Neural cell (in vitro differentiated cells): ENCODE measurements at regions not wholly inside any gene's neighbourhood (a gene's known extent, or its start where the extent isn't known, plus 50 kb on each side); places are given as distances from the start of the nearest gene placed in this dataset.

Experiments used
- H2AFZ ChIP-seq: fragments of 200-600, 300-800 bp; sonication (generic), shearing (Covaris generic); 2 replicates; pipeline ENCODE4 v1.6.0; 2014; ENCODE audit warnings: low read depth, mild to moderate bottlenecking, antibody characterized with exemption, low read length, moderate library complexity
- H3F3A ChIP-seq: fragments of 200-600 bp; shearing (Covaris generic); 2 replicates; pipeline ENCODE4 v1.6.1; 2016; ENCODE audit warnings: mild to moderate bottlenecking, moderate library complexity, mixed read lengths, antibody characterized with exemption, low read length; ENCODE audit not compliant: insufficient read depth, poor library complexity, severe bottlenecking
- H3K27ac ChIP-seq: fragments of 200-600, 300-800 bp; sonication (generic), shearing (Covaris generic); 2 replicates; pipeline ENCODE4 v1.5.1; 2014; ENCODE audit warnings: mild to moderate bottlenecking, low read length, moderate library complexity
- H3K27me3 ChIP-seq: fragments of 300-800, 200-600 bp; sonication (generic), shearing (Covaris generic); 2 replicates; pipeline ENCODE4 v1.6.0; 2014; ENCODE audit warnings: mild to moderate bottlenecking, low read depth, low read length, moderate library complexity; ENCODE audit not compliant: insufficient read depth
- H3K36me3 ChIP-seq: fragments of 300-800, 200-600 bp; sonication (generic), shearing (Covaris generic); 2 replicates; pipeline ENCODE4 v1.5.1; 2014; ENCODE audit warnings: mild to moderate bottlenecking, antibody characterized with exemption, low read length, moderate library complexity; ENCODE audit not compliant: insufficient read depth
- H3K4me2 ChIP-seq: fragments of 300-800, 200-600 bp; sonication (generic), shearing (Covaris generic); 2 replicates; pipeline ENCODE4 v1.6.0; 2014; ENCODE audit warnings: mild to moderate bottlenecking, low read length
- H3K4me3 ChIP-seq: fragments of 300-800, 200-600 bp; sonication (generic), shearing (Covaris generic); 2 replicates; pipeline ENCODE4 v1.5.1; 2014; ENCODE audit warnings: mild to moderate bottlenecking, low read length, moderate library complexity
- H3K79me2 ChIP-seq: fragments of 200-600 bp; shearing (Covaris generic); replicated peaks from 2 replicates; pipeline ENCODE4 v1.6.0; 2014; ENCODE audit warnings: mild to moderate bottlenecking, low read length, moderate library complexity; ENCODE audit not compliant: insufficient read depth
- H3K9ac ChIP-seq: fragments of 300-800, 200-600 bp; sonication (generic), shearing (Covaris generic); 2 replicates; pipeline ENCODE4 v1.6.1; 2016; ENCODE audit warnings: mild to moderate bottlenecking, low read length, mixed read lengths
- H3K9me2 ChIP-seq: fragments of 200-600 bp; shearing (Covaris generic); 2 replicates; pipeline ENCODE4 v1.6.1; 2016; ENCODE audit warnings: mild to moderate bottlenecking, low read length, mixed read lengths; ENCODE audit not compliant: insufficient read depth
- H3K9me3 ChIP-seq: fragments of 200-600, 300-800 bp; sonication (generic), shearing (Covaris generic); 2 replicates; pipeline ENCODE4 v1.6.1; 2016; ENCODE audit warnings: mild to moderate bottlenecking, mixed run types, low read length, moderate library complexity, mixed read lengths
- H4K20me1 ChIP-seq: fragments of 200-600 bp; shearing (Covaris generic); 2 replicates; pipeline ENCODE4 v1.6.1; 2016; ENCODE audit warnings: mild to moderate bottlenecking, mixed run types; ENCODE audit not compliant: insufficient read depth
- CTCF ChIP-seq: fragments of 450-650 bp; IDR thresholded peaks from 2 replicates; pipeline ENCODE4 v1.5.1; 2014; ENCODE audit warnings: antibody characterized with exemption, mild to moderate bottlenecking, moderate library complexity; ENCODE audit not compliant: poor library complexity, severe bottlenecking
- EP300 ChIP-seq: fragments of 450-650 bp; conservative IDR thresholded peaks from 2 replicates; pipeline ENCODE4 v1.6.1; 2014; ENCODE audit warnings: antibody characterized with exemption, mild to moderate bottlenecking, moderate library complexity; ENCODE audit not compliant: poor library complexity, severe bottlenecking
- EZH2 ChIP-seq: fragments of 200-600, 300-800 bp; shearing (Covaris generic), sonication (generic); IDR thresholded peaks from 2 replicates; pipeline ENCODE4 v1.6.1; 2014; ENCODE audit warnings: antibody characterized with exemption, low read length, borderline replicate concordance, mild to moderate bottlenecking; ENCODE audit not compliant: insufficient read depth, poor library complexity, severe bottlenecking
- MXI1 ChIP-seq: fragments of 450-650 bp; conservative IDR thresholded peaks from 2 replicates; pipeline ENCODE4 v1.6.1; 2014; ENCODE audit warnings: antibody characterized with exemption, mild to moderate bottlenecking; ENCODE audit not compliant: poor library complexity, severe bottlenecking
- POLR2AphosphoS5 ChIP-seq: IDR thresholded peaks from 2 replicates; pipeline ENCODE4 v1.6.1; 2012
- RAD21 ChIP-seq: fragments of 450-650 bp; conservative IDR thresholded peaks from 2 replicates; pipeline ENCODE4 v1.6.1; 2014; ENCODE audit warnings: antibody characterized with exemption, mild to moderate bottlenecking, moderate library complexity
- REST ChIP-seq: IDR thresholded peaks from 2 replicates; pipeline ENCODE4 v1.6.1; 2012; ENCODE audit warnings: borderline replicate concordance
- SMC3 ChIP-seq: fragments of 450-650 bp; conservative IDR thresholded peaks from 2 replicates; pipeline ENCODE4 v1.6.1; 2014; ENCODE audit warnings: antibody characterized with exemption, mild to moderate bottlenecking, moderate library complexity; ENCODE audit not compliant: poor library complexity
- TAF1 ChIP-seq: IDR thresholded peaks from 2 replicates; pipeline ENCODE4 v1.6.1; 2012; ENCODE audit warnings: low read depth

- Histone ChIP-seq H3K4me2 (no peak overlapping the region), H3K4me3 (no peak overlapping the region), H3K27me3 (no peaks in the 10 kb centered on the region), H3K9ac (no peak overlapping the region), H3K27ac (no peak overlapping the region), H3K9me3 (no peaks in the 10 kb centered on the region), H3K79me2 (no peaks in the 10 kb centered on the region), H2AFZ (no peak overlapping the region), H4K20me1 (no peaks in the 10 kb centered on the region), H3K9me2 (no peaks in the 10 kb centered on the region), H3F3A (no peaks in the 10 kb centered on the region), H3K36me3 (no peaks in the 10 kb centered on the region)
- TF ChIP-seq SMC3: no peak
- no peak for TF ChIP-seq REST
- TF ChIP-seq RAD21: no peak
- TF ChIP-seq TAF1: no peak
- no peak for TF ChIP-seq MXI1
- no peak for TF ChIP-seq EZH2
- no peak for TF ChIP-seq CTCF
- no peak for TF ChIP-seq EP300
These were observed 113.7 kb upstream of the OXGR1 start for GRCh38 chr13:97107815-97108529.

GRCh38 chr13:97108530-97108900 is 113.6 kb upstream of the MBNL2 start:
- Histone ChIP-seq H2AFZ (no peak overlapping the region), H3K36me3 (no peaks in the 10 kb centered on the region), H3F3A (no peaks in the 10 kb centered on the region), H4K20me1 (no peaks in the 10 kb centered on the region), H3K9ac (no peak overlapping the region), H3K4me2 (no peak overlapping the region), H3K79me2 (no peaks in the 10 kb centered on the region), H3K9me2 (no peaks in the 10 kb centered on the region), H3K27ac (no peak overlapping the region), H3K27me3 (no peaks in the 10 kb centered on the region), H3K9me3 (no peaks in the 10 kb centered on the region), H3K4me3 (no peak overlapping the region)
- TF ChIP-seq TAF1: no peak
- TF ChIP-seq EP300: no peak
- no peak for TF ChIP-seq POLR2AphosphoS5
- TF ChIP-seq RAD21: no peak
- no peak for TF ChIP-seq CTCF
- no peak for TF ChIP-seq EZH2
- no peak for TF ChIP-seq MXI1
- TF ChIP-seq REST: no peak
- TF ChIP-seq SMC3: no peak
